ENCODE measurements at regions not wholly inside any gene's neighbourhood (a gene's known extent, or its start where the extent isn't known, plus 50 kb on each side); places are given as distances from the start of the nearest gene placed in this dataset.

DNA sequence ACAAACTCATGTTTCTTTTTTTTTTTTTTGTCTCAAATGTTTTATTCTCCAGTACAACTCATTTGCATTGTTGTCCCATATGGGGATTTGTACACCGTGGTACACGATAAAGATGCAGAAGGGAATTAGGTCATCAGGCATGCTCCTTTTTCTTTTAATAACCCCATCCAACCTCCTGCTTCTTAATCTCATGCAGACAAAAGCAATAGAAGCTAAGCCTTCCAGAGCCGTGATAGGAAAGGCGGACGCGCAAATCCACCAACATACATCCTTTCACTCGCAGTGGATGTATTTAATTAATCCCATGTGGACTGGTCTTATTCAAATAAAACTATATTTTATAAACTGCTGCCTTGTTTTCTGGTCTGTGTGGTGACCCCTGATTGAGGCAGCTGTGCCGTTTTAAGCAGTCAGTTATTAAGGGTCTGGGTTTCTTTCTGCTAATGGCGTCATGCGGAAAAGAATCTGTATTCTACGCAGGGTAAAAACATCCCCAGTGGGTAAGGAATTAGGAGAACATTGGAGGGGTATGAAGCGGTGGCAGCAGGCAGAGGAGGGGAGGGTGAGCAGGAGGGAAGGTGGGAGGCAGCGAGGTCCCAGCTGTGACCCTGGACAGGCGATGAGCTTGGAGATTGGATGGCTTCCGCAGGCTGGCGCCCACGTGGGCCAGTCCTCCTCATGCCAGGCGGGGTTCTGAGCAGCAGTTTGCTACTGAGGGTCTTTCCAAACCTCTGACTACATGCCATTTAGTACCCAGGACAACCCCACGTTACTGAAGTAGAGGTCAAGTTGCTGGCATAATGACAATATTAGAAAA, 172.8 kb downstream of the LINC00237 start:
- DNase-seq = no peak

DNA sequence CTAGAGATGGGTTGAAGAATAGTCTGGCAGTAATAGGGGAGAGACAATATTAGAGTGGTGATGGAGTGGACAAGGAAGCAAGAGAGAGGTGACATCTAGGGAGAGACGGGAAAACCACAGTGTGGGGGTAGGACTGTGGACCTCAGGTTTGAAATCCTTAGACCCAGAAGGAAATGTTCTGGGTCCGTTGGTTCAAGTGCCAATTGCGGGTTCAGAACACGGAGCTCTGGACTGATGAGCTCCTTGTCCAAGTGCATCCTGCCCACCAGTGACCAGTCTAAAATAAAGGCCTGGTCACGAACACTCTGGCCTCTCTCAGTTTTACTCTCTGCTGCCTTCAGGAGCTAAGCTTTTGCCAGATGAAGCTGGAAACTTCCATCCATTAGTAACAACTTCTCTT, 174.0 kb downstream of the LINC00237 start:
- no peak for DNase-seq

DNA sequence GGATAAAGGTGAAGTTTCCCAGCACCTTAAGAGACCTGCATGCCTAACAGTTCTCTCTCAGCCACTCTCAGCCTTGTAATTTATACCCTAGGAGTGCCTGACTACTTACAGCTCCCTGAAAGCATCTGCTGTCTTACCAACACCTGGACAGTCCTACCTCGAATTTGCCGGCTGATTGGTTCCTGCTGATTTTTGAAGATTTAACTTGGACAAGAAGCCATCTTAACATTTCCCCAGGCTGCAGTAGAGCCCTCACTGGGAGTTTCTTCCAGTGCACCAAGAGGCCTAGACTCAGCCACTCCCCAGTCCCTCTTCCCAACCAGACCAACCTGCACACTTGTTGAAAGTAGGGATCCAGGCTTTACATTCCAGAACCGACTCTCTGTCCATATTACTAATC, 174.5 kb downstream of the LINC00237 start:
- no peak for DNase-seq

GRCh38 chr20:20931024-20931423, 175.1 kb downstream of the LINC00237 start:
- no peak for DNase-seq

GRCh38 chr20:20930500-20930899, 175.7 kb downstream of the LINC00237 start:
- no peak for DNase-seq

GRCh38 chr20:20929341-20929740, 176.8 kb downstream of the LINC00237 start:
- no peak for DNase-seq

DNA sequence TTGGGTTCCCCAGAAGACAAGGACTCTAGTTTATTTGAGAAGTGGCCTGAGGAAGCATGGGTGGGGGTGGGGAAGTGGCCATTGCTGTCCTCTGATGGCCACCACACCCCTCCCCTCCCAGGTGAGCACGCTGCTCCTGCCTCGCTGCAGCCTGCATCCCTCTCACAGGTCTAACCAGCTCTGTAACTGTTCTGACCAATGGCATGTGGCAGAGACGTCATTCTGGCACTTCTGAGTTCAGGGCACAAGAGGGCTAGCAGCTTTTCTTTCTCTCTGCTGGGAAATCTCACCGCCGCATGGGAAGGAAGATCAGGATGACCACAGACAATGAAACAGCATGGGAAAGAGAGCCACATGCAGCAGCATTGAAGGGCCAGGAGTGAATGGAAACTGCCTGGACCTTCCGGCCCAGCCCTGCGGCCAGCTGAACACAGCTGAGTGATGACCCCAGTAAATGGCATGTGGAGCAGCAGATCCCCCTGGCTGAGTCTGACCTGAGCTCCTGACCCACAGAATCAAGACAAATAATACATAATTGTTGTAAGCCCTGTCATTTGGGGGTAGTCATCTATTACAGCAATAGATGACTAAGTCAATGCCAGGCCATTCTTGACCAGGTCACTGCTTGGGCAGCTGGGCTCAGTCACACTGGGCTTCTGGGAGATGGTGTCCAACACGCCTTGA, 179.8 kb downstream of the LINC00237 start:
- DNase-seq = no peak

GRCh38 chr20:20920433-20920832, 185.7 kb downstream of the LINC00237 start:
- DNase-seq = no peak

DNA sequence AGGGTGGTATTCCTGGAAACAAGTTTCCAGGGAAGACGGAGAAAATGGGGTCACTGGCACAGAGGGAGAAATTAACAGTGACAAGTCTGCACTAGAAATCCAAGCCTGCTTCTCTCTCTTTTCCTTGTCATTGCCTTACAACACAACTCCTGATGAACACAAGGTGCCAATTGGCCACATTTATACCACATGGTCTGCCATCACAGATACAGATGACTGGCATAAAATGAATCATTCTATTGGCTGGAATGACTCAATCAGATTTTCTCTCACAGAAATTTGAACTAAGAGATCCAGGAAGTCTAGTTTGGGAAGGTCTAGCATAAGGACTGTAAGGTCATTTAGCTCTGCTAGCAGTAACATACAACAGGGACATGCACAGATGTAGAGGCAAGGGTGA, 190.3 kb downstream of the LINC00237 start:
- DNase-seq = no peak

GRCh38 chr20:20904501-20904831, 192.0 kb upstream of the RALGAPA2 start:
- no peak for DNase-seq

- no peak for DNase-seq
Measured at GRCh38 chr20:20903773-20904500, 191.5 kb upstream of the RALGAPA2 start.

DNA sequence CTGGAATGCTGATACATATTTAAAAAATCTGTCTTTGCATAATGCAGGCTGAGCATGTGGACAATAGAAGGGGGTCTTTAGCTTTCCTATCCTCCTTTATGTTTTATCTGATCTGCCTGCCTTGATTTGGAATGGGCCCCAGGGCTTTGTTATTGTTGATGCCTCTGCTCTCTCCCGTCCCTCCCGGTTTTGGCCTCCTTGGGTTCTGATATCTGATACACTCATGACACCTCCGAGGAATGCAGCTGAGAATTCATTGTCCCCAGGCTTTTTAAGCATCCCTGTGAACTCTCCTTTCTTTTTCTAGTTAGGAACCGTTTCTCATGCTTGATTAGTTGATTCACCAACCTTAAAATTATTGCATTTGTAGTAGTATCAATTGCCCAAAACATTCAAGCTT, 185.5 kb upstream of the RALGAPA2 start:
- DNase-seq = no peak

DNA sequence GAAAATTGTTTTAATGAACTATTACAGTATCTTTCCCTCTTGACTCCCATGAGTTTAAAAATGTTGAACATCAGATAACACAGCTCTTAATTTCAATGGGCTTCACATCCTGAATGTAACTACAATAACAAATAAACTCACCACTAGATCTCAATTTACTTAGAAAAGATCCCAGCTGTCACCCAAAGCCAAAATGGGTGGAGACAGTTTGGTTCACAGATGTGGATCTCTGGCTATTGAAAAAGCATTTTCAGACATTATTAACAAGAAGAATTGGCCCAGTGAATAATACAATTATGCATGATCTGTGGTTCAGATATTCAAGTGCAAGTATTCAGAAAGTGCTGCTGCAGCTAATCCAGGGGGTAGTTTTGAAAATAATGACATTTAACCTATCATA, 184.7 kb upstream of the RALGAPA2 start:
- DNase-seq = no peak

DNA sequence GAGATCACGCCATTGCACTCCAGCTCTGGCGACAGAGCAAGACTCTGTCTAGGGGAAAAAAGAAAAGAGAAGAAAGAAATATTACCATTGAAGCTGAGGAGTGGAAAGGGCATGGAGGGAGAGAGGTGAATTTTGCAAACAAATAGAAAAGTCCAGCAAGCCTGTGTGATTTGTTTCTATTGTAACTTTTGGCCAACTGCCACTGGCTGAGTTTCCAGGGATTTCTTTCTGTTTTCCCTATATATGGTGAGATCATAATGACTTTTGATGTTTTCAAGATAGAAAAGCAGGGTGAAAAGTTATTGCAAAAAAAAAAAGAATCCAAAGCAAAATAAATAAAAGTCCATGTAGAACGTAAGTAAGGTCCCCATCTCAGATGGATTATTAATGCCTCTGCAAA, 184.2 kb upstream of the RALGAPA2 start:
- no peak for DNase-seq

GRCh38 chr20:20895537-20895936, 183.1 kb upstream of the RALGAPA2 start:
- no peak for DNase-seq

DNA sequence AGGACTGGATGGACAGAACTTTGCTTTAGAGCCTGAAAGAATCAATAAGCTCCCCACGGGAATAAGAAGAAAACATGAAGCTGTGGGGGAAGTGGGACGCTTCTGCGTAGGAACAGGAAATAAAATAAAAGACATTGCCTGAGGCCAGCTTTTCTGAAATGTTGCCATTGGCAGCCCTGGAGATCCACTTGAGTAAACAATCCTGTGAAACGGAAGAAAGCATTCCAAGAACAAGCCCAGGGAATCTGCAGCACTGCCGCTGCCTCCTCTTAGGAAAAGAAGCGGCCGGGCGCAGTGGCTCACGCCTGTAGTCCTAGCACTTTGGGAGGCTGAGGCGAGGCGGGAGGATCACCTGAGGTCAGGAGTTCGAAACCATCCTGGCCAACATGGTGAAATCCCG, 182.3 kb upstream of the RALGAPA2 start:
- DNase-seq = no peak

- no peak for DNase-seq
Measured at GRCh38 chr20:20894280-20894679, 181.8 kb upstream of the RALGAPA2 start.

- DNase-seq = no peak
Measured at GRCh38 chr20:20892328-20892727, 179.9 kb upstream of the RALGAPA2 start.

GRCh38 chr20:20890751-20891150, 178.3 kb upstream of the RALGAPA2 start:
- DNase-seq = no peak

DNA sequence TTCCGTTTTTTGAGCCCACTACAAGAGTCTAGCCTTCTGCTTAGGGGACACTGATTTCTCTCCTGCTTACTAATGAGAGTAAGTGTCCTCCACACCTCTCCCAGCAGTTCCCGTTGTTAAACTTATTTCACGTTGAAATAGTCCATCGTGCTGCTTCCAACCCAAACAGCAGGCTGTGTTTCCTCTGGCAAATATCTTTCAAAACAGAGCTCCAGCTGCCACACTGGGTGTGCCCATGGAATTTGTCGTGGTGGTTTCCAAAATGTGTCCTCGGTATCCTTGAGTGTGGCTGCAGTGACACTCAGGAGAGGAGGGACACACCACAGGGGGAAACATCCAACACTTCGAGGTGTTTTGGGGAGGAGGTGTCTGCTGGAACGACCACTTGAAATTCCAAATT, 176.5 kb upstream of the RALGAPA2 start:
- DNase-seq = no peak

DNA sequence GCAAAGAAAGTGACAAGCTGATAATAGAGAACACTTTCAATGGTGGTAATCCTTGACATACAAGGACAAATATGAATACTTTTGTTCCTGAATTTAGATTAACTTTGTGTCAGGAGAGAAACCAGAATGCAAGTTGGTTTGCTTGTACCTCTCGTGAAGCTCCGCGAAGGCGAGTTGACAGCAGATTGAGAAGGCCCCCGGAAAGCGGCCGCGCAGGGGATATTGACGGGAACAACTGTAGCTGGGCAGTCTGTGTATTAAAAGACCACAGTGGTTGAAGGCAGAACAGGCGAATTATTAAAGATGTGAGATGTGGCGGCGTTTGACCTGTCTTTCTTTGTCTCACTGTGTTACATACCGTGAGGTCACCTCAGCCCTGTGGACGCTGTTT, 175.8 kb upstream of the RALGAPA2 start:
- no peak for DNase-seq

DNA sequence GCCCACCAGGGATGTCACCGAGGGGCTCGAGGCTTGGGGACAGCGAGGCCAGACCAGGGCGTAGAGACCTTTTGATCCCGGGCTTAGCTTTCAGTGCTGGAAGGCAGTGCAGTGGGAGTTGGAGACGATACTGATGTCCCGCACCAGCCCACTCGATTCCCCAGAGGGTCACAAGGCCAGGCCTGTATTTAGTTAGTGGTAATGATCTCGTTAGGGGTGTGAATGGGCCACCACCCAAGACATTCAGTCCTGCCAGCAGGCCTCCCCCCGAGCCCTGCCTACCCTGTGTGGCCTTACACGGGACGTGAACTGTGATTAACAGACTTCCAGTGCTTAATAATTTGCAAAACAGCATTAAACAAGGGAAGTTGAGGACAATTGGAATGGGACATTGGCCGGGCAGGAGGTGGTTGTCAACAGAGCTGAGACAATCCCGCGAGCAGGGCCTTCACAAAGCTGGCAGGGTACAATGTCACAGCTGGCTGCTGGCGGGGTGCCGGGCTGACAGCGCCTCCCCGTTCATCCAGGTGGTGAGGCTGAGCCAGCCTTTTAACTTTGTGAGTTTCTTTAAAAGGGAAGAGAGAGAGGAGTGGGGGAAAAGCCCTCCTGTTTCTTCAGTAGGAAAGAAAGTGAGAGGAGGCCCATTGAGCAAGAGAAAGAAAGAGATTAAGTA, 175.3 kb upstream of the RALGAPA2 start:
- no peak for DNase-seq

DNA sequence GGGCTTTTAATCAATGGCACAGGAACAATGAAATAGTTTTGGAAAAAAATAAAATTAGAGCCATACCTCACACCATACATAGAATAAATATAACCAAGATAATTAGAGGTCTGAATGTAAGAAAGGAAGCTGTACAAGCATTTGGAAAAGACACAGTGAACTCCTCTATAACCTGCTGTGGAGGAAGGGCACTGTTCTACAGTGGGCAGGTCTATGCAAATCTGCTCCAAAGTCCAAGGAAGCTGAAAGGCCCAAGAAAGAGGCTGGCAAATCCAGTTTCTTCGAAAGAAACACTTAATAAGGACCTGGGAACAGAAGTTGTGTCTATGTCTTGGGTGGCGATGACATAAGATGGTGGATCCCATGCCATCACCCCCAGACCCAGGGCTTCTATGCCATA, 169.4 kb upstream of the RALGAPA2 start:
- no peak for DNase-seq

- no peak for DNase-seq
Measured at GRCh38 chr20:20877079-20877478, 164.6 kb upstream of the RALGAPA2 start.

All from SHP77 treated with DMSO at 0.1 percent for 48 hours (cell line).